GM23338 (cell line): ENCODE measurements at regions not wholly inside any gene's neighbourhood (a gene's known extent, or its start where the extent isn't known, plus 50 kb on each side); places are given as distances from the start of the nearest gene placed in this dataset.

Experiments used
- ATAC-seq: fragments of 200-7000 bp; cut with Tn5 transposase; 3 replicates; pipeline ENCODE4 v1.9.1; 2020
- DNase-seq: peaks from one replicate; pipeline ENCODE4 v3.0.0-alpha.2; 2015; ENCODE audit warnings: low spot score
- H2AFZ ChIP-seq: fragments of 200-600 bp; sonication (generic); 2 replicates; pipeline ENCODE4 v1.8.0; 2016; ENCODE audit warnings: antibody characterized with exemption, mild to moderate bottlenecking, moderate library complexity
- H3F3A ChIP-seq: fragments of 200-600 bp; sonication (generic); replicated peaks from 2 replicates; pipeline ENCODE4 v1.8.0; 2017; ENCODE audit warnings: antibody characterized with exemption, mixed run types, low read depth
- H3K27ac ChIP-seq: fragments of 200-600 bp; sonication (generic); 2 replicates; pipeline ENCODE4 v1.6.1; 2016; ENCODE audit warnings: low read depth
- H3K27me3 ChIP-seq: fragments of 200-600 bp; sonication (generic); 2 replicates; pipeline ENCODE4 v1.8.0; 2016; ENCODE audit warnings: mild to moderate bottlenecking, mixed run types, moderate library complexity; ENCODE audit not compliant: insufficient read depth
- H3K36me3 ChIP-seq: fragments of 200-600 bp; sonication (generic); 2 replicates; pipeline ENCODE4 v1.8.0; 2016; ENCODE audit warnings: mild to moderate bottlenecking; ENCODE audit not compliant: insufficient read depth
- H3K4me1 ChIP-seq: fragments of 200-600 bp; sonication (generic); 2 replicates; pipeline ENCODE4 v1.8.0; 2016; ENCODE audit warnings: mild to moderate bottlenecking, moderate library complexity; ENCODE audit not compliant: insufficient read depth
- H3K4me2 ChIP-seq: fragments of 200-600 bp; sonication (generic); 2 replicates; pipeline ENCODE4 v1.7.1; 2017; ENCODE audit warnings: mixed run types
- H3K4me3 ChIP-seq: fragments of 200-600 bp; sonication (generic); 2 replicates; pipeline ENCODE4 v1.6.1; 2016; ENCODE audit warnings: mixed run types
- H3K79me2 ChIP-seq: fragments of 200-600 bp; sonication (generic); replicated peaks from 2 replicates; pipeline ENCODE4 v1.8.0; 2017; ENCODE audit warnings: mild to moderate bottlenecking; ENCODE audit not compliant: insufficient read depth
- H3K9me2 ChIP-seq: fragments of 200-600 bp; sonication (generic); 2 replicates; pipeline ENCODE4 v1.8.0; 2017; ENCODE audit not compliant: insufficient read depth
- H4K20me1 ChIP-seq: fragments of 200-600 bp; sonication (generic); replicated peaks from 2 replicates; pipeline ENCODE4 v1.8.0; 2017; ENCODE audit warnings: mild to moderate bottlenecking; ENCODE audit not compliant: insufficient read depth
- H3K27ac Mint-ChIP-seq: 2 replicates; pipeline ENCODE4 v1.8.0; 2020; ENCODE audit warnings: inconsistent platforms, mild to moderate bottlenecking, moderate library complexity, mixed read lengths
- H3K27me3 Mint-ChIP-seq: 3 replicates; pipeline ENCODE4 v1.8.0; 2022; ENCODE audit warnings: low read depth, mild to moderate bottlenecking, moderate library complexity, mixed read lengths, inconsistent platforms; ENCODE audit not compliant: insufficient read depth, poor library complexity
- H3K36me3 Mint-ChIP-seq: 3 replicates; pipeline ENCODE4 v1.8.0; 2021; ENCODE audit warnings: low read depth, mild to moderate bottlenecking, inconsistent platforms, moderate library complexity, mixed read lengths
- H3K4me1 Mint-ChIP-seq: 3 replicates; pipeline ENCODE4 v1.8.0; 2020; ENCODE audit warnings: mild to moderate bottlenecking, inconsistent platforms, mixed read lengths
- H3K4me3 Mint-ChIP-seq: 3 replicates; pipeline ENCODE4 v1.8.0; 2021; ENCODE audit warnings: moderate library complexity, mild to moderate bottlenecking, inconsistent platforms, mixed read lengths
- H3K9me3 Mint-ChIP-seq: 3 replicates; pipeline ENCODE4 v1.8.0; 2020; ENCODE audit warnings: moderate library complexity, mild to moderate bottlenecking, inconsistent platforms, mixed read lengths
- CREB1 ChIP-seq: fragments of 250-450 bp; sonication (Bioruptor Pico); IDR thresholded peaks from 2 replicates; pipeline ENCODE4 v1.5.0; 2020; ENCODE audit warnings: low read depth, mild to moderate bottlenecking, moderate library complexity
- EZH2 ChIP-seq: fragments of 200-600 bp; sonication (generic); IDR thresholded peaks from one replicate; pipeline ENCODE4 v1.8.0; 2017; ENCODE audit warnings: antibody characterized with exemption, mild to moderate bottlenecking, low read depth; ENCODE audit not compliant: unreplicated experiment
- EZH2phosphoT487 ChIP-seq: fragments of 200-600 bp; sonication (generic); IDR thresholded peaks from one replicate; pipeline ENCODE4 v1.8.1; 2018; ENCODE audit warnings: antibody characterized with exemption; ENCODE audit not compliant: unreplicated experiment
- JUNB ChIP-seq: IDR thresholded peaks from one replicate; pipeline ENCODE4 v1.6.1; 2016; ENCODE audit warnings: antibody characterized with exemption; ENCODE audit not compliant: unreplicated experiment
- NANOG ChIP-seq: IDR thresholded peaks from 2 replicates; pipeline ENCODE4 v1.6.1; 2016; ENCODE audit warnings: antibody characterized with exemption, borderline replicate concordance
- POLR2AphosphoS5 ChIP-seq: IDR thresholded peaks from 2 replicates; pipeline ENCODE4 v1.6.1; 2016; ENCODE audit warnings: antibody characterized with exemption, low read depth
- ZNF114 ChIP-seq: fragments of 250-450 bp; sonication (Bioruptor Pico); IDR thresholded peaks from 2 replicates; pipeline ENCODE4 v1.5.0; 2020; ENCODE audit warnings: mild to moderate bottlenecking, moderate library complexity
- ZNF331 ChIP-seq: fragments of 250-450 bp; sonication (Bioruptor Pico); IDR thresholded peaks from 2 replicates; pipeline ENCODE4 v1.5.0; 2020; ENCODE audit warnings: low read depth, mild to moderate bottlenecking, moderate library complexity
- TF ChIP-seq, protein P1 (sequence below), 2 experiments: fragments of 200-600 bp in 1 of 2; sonication (generic) in 1 of 2; conservative IDR thresholded peaks; 2 replicates each; pipeline versions ENCODE4 v1.5.1 to v1.6.1; 2016 to 2017; ENCODE audit warnings: antibody characterized with exemption in 2 of 2, low read depth in 2 of 2, mild to moderate bottlenecking in 2 of 2, moderate library complexity in 1 of 2
- TF ChIP-seq, protein P2 (sequence below): IDR thresholded peaks from 2 replicates; pipeline ENCODE4 v1.6.1; 2016; ENCODE audit warnings: antibody characterized with exemption

DNA sequence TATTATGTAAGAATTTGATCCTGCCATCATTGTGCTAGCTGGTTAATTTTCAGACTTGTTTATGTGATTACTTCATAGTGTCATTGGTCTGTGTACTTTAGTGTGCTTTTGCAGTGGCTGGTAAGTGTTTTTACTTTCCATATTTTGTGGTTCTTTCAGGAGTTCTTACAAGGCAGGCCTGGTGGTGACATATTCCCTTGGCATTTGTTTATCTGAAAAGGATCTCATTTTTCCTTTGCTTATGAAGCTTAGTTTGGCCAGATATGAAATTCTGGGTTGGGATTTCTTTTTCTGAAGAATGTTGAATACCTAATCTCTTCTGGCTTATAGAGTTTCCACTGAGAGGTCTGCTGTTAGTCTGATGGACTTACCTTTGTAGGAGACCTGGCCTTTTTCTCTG lies 72.8 kb upstream of the MC4R start:
- TF ChIP-seq, protein P1, sequence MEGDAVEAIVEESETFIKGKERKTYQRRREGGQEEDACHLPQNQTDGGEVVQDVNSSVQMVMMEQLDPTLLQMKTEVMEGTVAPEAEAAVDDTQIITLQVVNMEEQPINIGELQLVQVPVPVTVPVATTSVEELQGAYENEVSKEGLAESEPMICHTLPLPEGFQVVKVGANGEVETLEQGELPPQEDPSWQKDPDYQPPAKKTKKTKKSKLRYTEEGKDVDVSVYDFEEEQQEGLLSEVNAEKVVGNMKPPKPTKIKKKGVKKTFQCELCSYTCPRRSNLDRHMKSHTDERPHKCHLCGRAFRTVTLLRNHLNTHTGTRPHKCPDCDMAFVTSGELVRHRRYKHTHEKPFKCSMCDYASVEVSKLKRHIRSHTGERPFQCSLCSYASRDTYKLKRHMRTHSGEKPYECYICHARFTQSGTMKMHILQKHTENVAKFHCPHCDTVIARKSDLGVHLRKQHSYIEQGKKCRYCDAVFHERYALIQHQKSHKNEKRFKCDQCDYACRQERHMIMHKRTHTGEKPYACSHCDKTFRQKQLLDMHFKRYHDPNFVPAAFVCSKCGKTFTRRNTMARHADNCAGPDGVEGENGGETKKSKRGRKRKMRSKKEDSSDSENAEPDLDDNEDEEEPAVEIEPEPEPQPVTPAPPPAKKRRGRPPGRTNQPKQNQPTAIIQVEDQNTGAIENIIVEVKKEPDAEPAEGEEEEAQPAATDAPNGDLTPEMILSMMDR (conservative IDR thresholded peaks at IDR 0.05; ENCODE audit: low read depth in 2 of 2): no peak
- no peak for TF ChIP-seq ZNF331 (CRISPR knock-in tag)
- TF ChIP-seq, protein P2, sequence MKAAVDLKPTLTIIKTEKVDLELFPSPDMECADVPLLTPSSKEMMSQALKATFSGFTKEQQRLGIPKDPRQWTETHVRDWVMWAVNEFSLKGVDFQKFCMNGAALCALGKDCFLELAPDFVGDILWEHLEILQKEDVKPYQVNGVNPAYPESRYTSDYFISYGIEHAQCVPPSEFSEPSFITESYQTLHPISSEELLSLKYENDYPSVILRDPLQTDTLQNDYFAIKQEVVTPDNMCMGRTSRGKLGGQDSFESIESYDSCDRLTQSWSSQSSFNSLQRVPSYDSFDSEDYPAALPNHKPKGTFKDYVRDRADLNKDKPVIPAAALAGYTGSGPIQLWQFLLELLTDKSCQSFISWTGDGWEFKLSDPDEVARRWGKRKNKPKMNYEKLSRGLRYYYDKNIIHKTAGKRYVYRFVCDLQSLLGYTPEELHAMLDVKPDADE: no peak
- TF ChIP-seq JUNB: no peak
- no peak for TF ChIP-seq NANOG
- TF ChIP-seq POLR2AphosphoS5: no peak
- no peak for TF ChIP-seq EZH2
- no peak for TF ChIP-seq CREB1 (CRISPR knock-in tag)
- Histone ChIP-seq H3K4me1 (no peaks in the 10 kb centered on the region), H3F3A (no peaks in the 10 kb centered on the region), H3K4me3 (no peak overlapping the region), H3K4me2 (no peak overlapping the region), H4K20me1 (no peaks in the 10 kb centered on the region), H3K27ac (no peak overlapping the region), H3K9me2 (no peaks in the 10 kb centered on the region), H3K79me2 (no peaks in the 10 kb centered on the region), H3K27me3 (no peaks in the 10 kb centered on the region), H2AFZ (no peak overlapping the region), H3K36me3 (no peaks in the 10 kb centered on the region)
- no peaks in the 10 kb centered on the region for H3K4me1 Mint-ChIP-seq
- H3K27me3 Mint-ChIP-seq: no peaks in the 10 kb centered on the region
- peaks cover 18% of the 10 kb centered on the region for H3K9me3 Mint-ChIP-seq
- no peak overlapping the region for H3K27ac Mint-ChIP-seq
- DNase-seq (no peak), ATAC-seq (no peak)
- no peak overlapping the region for H3K4me3 Mint-ChIP-seq
- peaks cover 16% of the 10 kb centered on the region for H3K36me3 Mint-ChIP-seq

DNA sequence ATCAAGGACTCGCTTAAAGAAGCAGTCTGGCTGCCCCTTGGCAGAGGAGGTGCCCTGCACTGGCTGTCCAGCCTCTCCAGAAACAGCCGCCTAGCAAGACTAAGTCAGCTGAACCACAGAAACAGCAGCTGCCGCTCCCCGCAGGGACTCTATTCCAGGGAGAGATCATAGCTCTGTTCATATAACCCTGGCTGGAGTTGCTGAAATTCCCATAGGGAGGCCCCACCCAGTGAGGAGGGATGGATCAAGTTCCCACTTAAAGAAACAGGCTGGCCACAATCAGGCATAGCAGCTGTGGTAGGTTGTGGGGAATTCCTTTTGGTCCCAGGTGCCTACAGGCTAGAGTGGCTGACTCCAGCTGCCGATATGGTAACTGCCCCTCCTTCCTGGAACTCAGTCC lies 74.2 kb upstream of the MC4R start:
- no peaks in the 10 kb centered on the region for H3K9me2 ChIP-seq
- TF ChIP-seq CREB1 (CRISPR knock-in tag) (no peak), EZH2phosphoT487 (no peak), ZNF331 (CRISPR knock-in tag) (no peak), ZNF114 (CRISPR knock-in tag) (no peak)
- TF ChIP-seq, protein P2: no peak
- TF ChIP-seq, protein P1 (conservative IDR thresholded peaks at IDR 0.05; ENCODE audit: low read depth in 2 of 2): no peak
- Mint-ChIP-seq H3K27me3 (no peaks in the 10 kb centered on the region), H3K4me3 (no peak overlapping the region), H3K36me3 (peaks cover 16% of the 10 kb centered on the region), H3K27ac (no peak overlapping the region), H3K9me3 (peaks cover 18% of the 10 kb centered on the region), H3K4me1 (no peaks in the 10 kb centered on the region)
- DNase-seq (no peak), ATAC-seq (no peak)
- H3F3A ChIP-seq: no peaks in the 10 kb centered on the region
- H3K4me1 ChIP-seq: no peaks in the 10 kb centered on the region
- H3K36me3 ChIP-seq: no peaks in the 10 kb centered on the region
- no peak overlapping the region for H3K27ac ChIP-seq
- no peaks in the 10 kb centered on the region for H3K27me3 ChIP-seq
- H4K20me1 ChIP-seq: no peaks in the 10 kb centered on the region
- no peak overlapping the region for H2AFZ ChIP-seq
- no peak overlapping the region for H3K4me3 ChIP-seq
- no peaks in the 10 kb centered on the region for H3K79me2 ChIP-seq
- no peak overlapping the region for H3K4me2 ChIP-seq
